Chondrocyte (in vitro differentiated cells): ENCODE measurements at regions not wholly inside any gene's neighbourhood (a gene's known extent, or its start where the extent isn't known, plus 50 kb on each side); places are given as distances from the start of the nearest gene placed in this dataset.

Source experiments
- DNase-seq: peaks from one replicate; pipeline ENCODE4 v3.0.0; 2021; ENCODE audit warnings: mixed read lengths, low spot score
- H3K27ac Mint-ChIP-seq: one replicate; pipeline ENCODE4 v1.8.0; 2021; ENCODE audit warnings: mild to moderate bottlenecking, moderate library complexity, mixed read lengths; ENCODE audit not compliant: unreplicated experiment
- H3K27me3 Mint-ChIP-seq: 2 replicates; pipeline ENCODE4 v1.8.0; 2021; ENCODE audit warnings: low read depth, mixed read lengths
- H3K36me3 Mint-ChIP-seq: 2 replicates; pipeline ENCODE4 v1.8.0; 2021; ENCODE audit warnings: low read depth, mixed read lengths
- H3K4me1 Mint-ChIP-seq: 2 replicates; pipeline ENCODE4 v1.8.0; 2021; ENCODE audit warnings: low read depth, mild to moderate bottlenecking, mixed read lengths
- H3K4me3 Mint-ChIP-seq: one replicate; pipeline ENCODE4 v1.8.0; 2021; ENCODE audit warnings: mild to moderate bottlenecking, moderate library complexity, mixed read lengths; ENCODE audit not compliant: unreplicated experiment
- H3K9me3 Mint-ChIP-seq: 2 replicates; pipeline ENCODE4 v1.8.0; 2021; ENCODE audit warnings: low read depth, mixed read lengths
- TF ChIP-seq, protein P1 (sequence below): fragments of 200-600 bp; sonication (generic); IDR thresholded peaks from 2 replicates; pipeline ENCODE4 v1.5.0; 2021; ENCODE audit warnings: antibody characterized with exemption, mild to moderate bottlenecking, moderate library complexity

DNA sequence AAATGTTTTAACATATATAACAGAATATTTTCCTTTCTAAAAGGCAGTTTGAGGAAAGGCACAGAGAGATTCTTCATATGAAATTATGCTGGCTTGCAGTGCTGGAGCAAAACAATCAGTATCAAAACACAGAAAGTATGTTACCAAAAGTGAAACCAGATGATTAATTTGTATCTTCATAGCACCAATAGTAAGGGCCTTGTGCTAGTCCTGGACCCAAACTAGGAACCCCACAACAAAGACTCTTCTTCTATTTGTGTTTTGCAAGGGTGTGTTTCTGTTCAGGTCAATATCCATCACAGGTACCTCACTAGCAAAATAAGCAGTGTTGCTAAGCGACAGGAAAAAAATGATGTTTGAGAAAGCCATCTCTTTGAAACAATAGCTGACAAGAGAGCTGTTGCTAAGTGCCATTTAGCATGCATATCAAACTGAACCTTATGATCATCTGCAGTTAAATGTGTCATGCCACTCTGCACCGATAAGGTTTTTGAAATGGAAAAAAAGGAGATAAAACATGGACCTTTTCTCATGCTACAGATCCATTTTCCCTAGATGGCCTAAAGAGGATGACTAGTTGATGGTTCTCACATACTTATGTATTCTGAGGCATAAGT is 196.2 kb upstream of the ALG10 start:
- Mint-ChIP-seq H3K4me3 (no peak overlapping the region), H3K27ac (no peak overlapping the region), H3K4me1 (no peaks in the 10 kb centered on the region), H3K36me3 (no peaks in the 10 kb centered on the region), H3K27me3 (no peaks in the 10 kb centered on the region), H3K9me3 (peaks cover 9% of the 10 kb centered on the region)
- DNase-seq = no peak
- TF ChIP-seq, protein P1, sequence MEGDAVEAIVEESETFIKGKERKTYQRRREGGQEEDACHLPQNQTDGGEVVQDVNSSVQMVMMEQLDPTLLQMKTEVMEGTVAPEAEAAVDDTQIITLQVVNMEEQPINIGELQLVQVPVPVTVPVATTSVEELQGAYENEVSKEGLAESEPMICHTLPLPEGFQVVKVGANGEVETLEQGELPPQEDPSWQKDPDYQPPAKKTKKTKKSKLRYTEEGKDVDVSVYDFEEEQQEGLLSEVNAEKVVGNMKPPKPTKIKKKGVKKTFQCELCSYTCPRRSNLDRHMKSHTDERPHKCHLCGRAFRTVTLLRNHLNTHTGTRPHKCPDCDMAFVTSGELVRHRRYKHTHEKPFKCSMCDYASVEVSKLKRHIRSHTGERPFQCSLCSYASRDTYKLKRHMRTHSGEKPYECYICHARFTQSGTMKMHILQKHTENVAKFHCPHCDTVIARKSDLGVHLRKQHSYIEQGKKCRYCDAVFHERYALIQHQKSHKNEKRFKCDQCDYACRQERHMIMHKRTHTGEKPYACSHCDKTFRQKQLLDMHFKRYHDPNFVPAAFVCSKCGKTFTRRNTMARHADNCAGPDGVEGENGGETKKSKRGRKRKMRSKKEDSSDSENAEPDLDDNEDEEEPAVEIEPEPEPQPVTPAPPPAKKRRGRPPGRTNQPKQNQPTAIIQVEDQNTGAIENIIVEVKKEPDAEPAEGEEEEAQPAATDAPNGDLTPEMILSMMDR = no peak

GRCh38 chr12:33828326-33828725 is 194.0 kb upstream of the ALG10 start:
- H3K27ac Mint-ChIP-seq = no peak overlapping the region
- TF ChIP-seq, protein P1 = no peak
- H3K9me3 Mint-ChIP-seq = no peaks in the 10 kb centered on the region
- DNase-seq = no peak
- H3K36me3 Mint-ChIP-seq = no peaks in the 10 kb centered on the region
- H3K4me3 Mint-ChIP-seq = no peak overlapping the region
- no peaks in the 10 kb centered on the region for H3K27me3 Mint-ChIP-seq
- H3K4me1 Mint-ChIP-seq = no peaks in the 10 kb centered on the region

- Mint-ChIP-seq H3K27ac (no peak overlapping the region), H3K9me3 (no peaks in the 10 kb centered on the region), H3K36me3 (no peaks in the 10 kb centered on the region), H3K27me3 (no peaks in the 10 kb centered on the region), H3K4me3 (no peak overlapping the region), H3K4me1 (no peaks in the 10 kb centered on the region)
- DNase-seq = no peak
- TF ChIP-seq, protein P1 = no peak
Observed at GRCh38 chr12:33830070-33830469, 192.2 kb upstream of the ALG10 start.

GRCh38 chr12:33832900-33833299 is 189.4 kb upstream of the ALG10 start:
- H3K36me3 Mint-ChIP-seq = no peaks in the 10 kb centered on the region
- no peak overlapping the region for H3K4me3 Mint-ChIP-seq
- DNase-seq = no peak
- TF ChIP-seq, protein P1 = no peak
- peaks cover 13% of the 10 kb centered on the region for H3K9me3 Mint-ChIP-seq
- no peaks in the 10 kb centered on the region for H3K4me1 Mint-ChIP-seq
- no peak overlapping the region for H3K27ac Mint-ChIP-seq
- no peaks in the 10 kb centered on the region for H3K27me3 Mint-ChIP-seq

DNA sequence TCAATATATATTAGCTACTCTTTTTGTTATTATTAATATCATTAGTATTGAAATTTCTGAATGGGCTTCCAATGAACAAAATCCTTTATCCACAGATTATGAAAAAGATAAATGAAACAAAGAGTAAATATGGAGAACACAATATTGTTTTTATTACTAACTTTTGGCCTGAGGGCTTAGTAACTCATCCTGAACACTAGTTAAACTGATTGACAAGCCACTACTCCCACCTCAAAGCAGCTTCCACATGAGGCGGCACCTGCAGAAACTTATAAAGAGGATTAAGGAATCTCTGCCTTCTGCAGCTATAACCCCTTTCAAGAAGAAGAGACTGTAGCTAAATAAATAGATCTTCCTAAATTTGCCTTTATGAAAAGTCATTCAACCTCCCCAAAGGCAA is 187.6 kb upstream of the ALG10 start:
- Mint-ChIP-seq H3K27ac (no peak overlapping the region), H3K4me1 (no peaks in the 10 kb centered on the region), H3K4me3 (no peak overlapping the region), H3K36me3 (no peaks in the 10 kb centered on the region), H3K27me3 (no peaks in the 10 kb centered on the region), H3K9me3 (peaks cover 18% of the 10 kb centered on the region)
- TF ChIP-seq, protein P1 = no peak
- DNase-seq = no peak
